NCI-H187 treated with DMSO at 0.1 percent for 48 hours (cell line): ENCODE measurements at regions not wholly inside any gene's neighbourhood (a gene's known extent, or its start where the extent isn't known, plus 50 kb on each side); places are given as distances from the start of the nearest gene placed in this dataset.

Experiments used
- DNase-seq: peaks from one replicate; lab custom pipeline; 2025; lab: John Stamatoyannopoulos, UW

DNA sequence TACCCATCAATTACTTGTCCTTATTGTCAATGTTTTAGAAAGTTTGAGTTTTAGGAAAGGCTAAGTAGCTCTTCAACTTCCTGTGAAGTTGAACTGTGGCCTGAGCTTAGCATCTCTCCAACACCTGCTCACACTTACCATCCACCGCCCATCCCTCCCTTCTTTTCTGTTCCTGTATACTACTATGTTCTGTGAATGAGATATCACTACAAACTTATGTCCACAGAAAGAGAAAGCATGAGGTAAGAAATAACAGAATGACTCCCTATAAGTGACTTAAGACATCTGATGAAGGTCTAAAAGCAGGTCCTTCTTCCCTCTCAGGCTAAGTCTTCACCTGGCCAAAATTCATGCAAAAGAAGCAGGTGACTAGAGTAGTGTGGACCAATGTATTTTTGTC, 246.3 kb upstream of the PREP start:
- DNase-seq: no peak

- DNase-seq: no peak
These were observed 245.4 kb upstream of the PREP start for GRCh38 chr6:105648276-105648675.

DNA sequence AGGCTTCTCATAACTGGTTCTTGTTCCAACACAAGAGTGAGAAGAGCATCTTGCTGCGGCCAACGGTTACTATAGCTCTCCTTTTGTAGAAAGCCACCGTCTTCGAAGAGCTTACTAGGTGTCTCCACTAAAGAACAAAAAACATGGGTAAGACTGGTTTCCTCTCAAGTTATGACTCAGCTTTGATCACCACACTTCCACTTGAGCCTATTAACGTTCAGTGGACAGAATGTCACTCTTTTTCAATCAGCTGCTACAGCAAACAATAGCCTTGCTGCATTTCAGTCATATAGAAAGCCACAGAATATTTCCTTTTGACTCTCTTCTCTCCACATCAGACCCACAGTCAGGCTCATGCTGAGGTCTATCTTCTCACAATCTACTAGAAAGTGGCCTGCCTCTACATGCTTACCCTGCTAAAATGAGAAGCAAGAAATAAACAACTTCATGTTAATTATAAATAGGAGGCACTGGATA, 243.5 kb upstream of the PREP start:
- no peak for DNase-seq

GRCh38 chr6:105645958-105646357, 243.1 kb upstream of the PREP start:
- no peak for DNase-seq

DNA sequence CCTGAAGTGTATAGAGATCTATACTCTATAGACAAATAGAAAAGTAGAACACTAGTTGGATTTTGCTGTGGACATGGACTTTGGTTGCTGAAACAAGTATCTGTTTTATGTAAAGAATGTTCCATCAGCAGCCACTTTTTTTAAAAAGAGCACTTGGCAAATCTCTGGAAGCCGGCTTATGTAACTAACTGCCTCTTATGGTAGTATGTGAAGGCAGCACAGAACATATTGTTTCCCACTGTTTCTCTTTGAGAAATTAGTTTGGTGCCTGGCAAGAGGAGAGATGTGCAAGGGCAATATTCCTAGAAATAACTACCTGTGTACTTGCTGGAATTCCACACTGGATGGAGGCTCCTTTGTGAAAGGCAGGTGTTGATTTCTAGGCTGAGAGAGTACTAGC, 242.3 kb upstream of the PREP start:
- DNase-seq: no peak

GRCh38 chr6:105644691-105645090, 241.8 kb upstream of the PREP start:
- DNase-seq: no peak

DNA sequence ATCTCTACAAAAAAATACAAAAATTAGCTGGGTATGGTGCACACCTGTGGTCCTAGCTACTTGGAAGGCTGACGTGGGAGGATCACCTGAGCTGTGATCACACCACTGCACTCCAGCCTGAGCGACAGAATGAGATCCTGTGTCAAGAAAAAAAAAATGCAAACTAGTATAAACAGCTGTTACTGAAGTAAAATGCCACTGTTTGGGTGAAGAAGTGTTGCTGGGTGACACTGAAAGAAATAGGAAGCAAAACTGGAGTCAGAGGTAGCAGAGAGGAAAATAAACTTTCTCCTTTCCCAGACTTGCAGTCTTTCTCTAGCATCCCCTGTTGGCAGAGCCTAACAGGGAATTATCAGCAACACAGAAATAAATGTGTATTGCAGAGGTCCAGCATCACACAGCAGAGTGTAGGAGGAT, 241.2 kb upstream of the PREP start:
- DNase-seq: no peak

- DNase-seq: no peak
These were observed 239.8 kb upstream of the PREP start for GRCh38 chr6:105642708-105643107.

DNA sequence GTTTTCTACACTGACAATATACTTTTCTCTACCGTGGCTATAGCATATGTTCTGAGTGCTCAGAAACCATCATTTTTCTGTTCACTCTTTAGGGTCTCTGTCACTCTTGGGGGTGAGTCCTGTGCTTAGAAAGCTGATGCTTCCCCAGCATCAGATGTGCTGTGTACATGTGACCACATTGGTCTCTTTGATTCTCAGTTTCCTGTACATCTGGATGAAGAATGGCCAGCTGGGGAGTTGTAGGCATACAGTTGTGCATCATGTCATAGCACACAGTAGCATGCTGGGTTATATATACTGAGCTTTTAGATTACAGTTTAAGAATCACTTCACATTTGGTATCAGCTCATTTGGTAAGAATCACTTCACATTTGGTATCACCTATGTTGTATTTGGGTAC, 238.6 kb upstream of the PREP start:
- DNase-seq: no peak

- no peak for DNase-seq
These were observed 236.2 kb upstream of the PREP start for GRCh38 chr6:105639124-105639523.

DNA sequence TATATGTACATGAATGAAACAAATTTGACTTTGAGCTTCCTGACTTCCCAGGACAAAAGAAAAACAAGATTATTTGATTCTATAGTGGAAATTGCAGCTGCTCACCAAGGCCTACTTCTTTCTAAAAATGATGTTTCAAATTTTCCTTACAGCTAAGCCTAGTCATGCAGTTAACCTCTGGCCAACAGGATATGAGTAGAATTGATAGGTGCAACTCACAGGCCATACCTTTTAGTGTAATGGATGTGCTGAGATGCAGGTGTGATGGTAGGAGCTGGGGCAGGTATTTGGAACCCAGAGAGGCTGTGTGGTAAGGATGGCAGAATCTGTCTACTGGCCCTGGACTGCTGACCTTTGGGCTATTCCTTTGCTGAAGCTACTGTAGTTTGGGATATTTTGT, 230.9 kb upstream of the PREP start:
- DNase-seq: no peak

GRCh38 chr6:105628156-105628860, 225.4 kb upstream of the PREP start:
- no peak for DNase-seq

GRCh38 chr6:105626295-105627158, 223.6 kb upstream of the PREP start:
- no peak for DNase-seq

DNA sequence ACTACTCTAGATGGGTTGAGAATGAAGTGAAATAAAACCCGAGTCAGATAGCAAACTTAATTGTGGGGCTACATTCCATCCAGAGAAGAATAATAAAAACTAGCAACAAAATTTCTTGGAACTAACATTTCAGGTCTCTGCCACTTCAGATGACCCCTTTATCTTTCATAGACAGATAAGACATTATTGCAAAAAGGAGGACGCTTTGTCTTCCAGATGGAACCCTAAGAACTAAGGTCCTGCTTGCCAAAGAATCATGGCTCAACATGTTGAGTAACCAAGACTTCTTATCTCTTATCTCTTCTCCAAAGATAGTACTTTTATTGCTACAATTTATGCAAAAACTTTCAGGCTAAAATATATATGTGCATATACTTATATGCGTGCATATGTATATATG, 221.1 kb upstream of the PREP start:
- no peak for DNase-seq

DNA sequence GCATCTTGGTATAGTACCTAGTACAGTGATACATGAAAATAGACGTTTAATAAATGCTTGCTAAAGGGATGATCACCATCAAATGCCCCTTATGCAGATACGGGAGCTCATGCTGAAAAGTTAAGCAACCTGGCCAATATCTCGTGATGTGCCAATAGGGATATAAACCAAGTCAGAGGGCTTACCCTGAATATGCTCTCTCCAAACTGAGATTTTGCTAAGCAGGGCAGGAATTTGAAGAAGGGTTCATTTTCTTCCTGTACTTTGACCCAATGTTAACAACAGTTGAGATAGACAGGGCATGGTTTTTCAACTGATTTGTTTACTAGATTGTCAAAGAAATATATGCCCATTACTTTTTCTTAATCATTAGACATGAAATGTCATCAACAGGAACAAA, 219.3 kb upstream of the PREP start:
- no peak for DNase-seq

DNA sequence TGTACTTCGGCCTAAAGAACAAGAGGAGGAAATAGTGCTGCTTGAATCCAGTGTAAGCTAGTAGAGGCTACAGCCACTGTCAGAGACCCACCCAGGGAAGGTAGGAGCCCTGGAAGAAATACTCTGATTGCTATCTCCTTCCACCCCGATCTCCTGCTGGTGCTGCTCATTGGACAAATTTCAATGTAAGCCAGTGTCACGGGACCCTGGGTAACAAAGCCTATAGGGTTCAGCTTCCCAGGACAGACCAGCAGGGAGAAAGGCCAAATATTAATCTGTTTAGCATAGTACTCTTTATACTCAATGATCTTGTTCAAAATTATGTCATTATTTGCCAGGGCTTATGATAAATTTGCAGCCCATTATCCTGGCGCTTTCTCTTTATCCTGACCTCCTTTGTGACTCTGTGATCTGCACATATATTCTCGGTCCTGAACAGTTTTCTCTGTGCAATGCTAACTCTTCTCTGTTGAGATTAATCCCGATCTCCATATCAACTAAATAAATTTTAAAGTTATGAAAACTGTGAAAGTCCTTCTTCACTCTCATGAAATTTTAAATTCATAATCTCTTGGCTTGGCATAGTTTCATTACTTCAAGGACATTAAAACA, 218.8 kb upstream of the PREP start:
- no peak for DNase-seq

GRCh38 chr6:105620878-105621277, 218.0 kb upstream of the PREP start:
- DNase-seq: no peak

GRCh38 chr6:105619971-105620741, 217.3 kb upstream of the PREP start:
- DNase-seq: no peak

GRCh38 chr6:105618247-105618646, 215.4 kb upstream of the PREP start:
- DNase-seq: no peak

DNA sequence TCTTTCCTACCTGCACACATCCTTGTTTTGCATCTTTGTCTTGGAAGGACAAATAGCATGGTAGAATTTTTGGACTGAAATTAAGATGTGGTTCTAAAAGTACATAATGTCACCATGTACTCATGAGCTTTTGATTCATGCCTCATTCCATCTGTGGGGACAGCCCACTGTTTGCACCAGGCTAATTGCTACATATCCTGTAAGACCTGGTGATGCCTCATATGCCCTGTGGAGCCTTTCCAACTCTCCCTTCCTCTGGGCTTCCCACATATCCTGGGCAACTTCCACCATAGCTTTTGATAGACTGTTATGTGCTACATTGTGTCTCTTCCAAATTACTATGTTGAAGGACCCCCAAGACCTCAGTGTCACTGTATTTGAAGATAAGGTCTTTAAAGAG, 213.6 kb upstream of the PREP start:
- no peak for DNase-seq

DNA sequence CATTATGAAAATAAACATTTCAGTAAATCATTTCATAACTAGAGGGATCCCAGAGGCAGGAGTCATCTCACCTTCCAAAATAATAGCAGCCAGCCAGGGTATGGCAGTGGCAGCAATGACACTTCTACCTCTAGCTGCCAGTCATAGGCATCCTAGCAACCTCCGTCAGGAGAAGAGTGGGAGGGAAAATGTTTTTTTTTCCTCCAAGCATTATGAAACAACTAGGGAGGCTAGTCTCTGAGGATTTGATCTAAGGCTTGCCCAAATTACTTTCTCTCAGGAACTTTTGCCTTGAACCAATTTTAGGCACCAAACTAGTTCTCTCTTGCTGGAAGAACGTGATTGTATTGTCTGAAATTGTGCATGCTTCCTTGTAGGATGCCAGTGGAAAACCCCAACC, 208.7 kb upstream of the PREP start:
- DNase-seq: no peak

- DNase-seq: no peak
These were observed 206.6 kb upstream of the PREP start for GRCh38 chr6:105609375-105609991.
